Sciatic nerve (tissue), 2 donors: ENCODE measurements at regions not wholly inside any gene's neighbourhood (a gene's known extent, or its start where the extent isn't known, plus 50 kb on each side); places are given as distances from the start of the nearest gene placed in this dataset.

Experiments
- ATAC-seq: fragments of 200-7000 bp; cut with Tn5 transposase; one replicate; pipeline ENCODE4 v1.9.1; 2020; ENCODE audit warnings: mild to moderate bottlenecking, moderate library complexity
- DNase-seq: peaks from one replicate; pipeline ENCODE4 v3.0.0-alpha.2; 2020; ENCODE audit warnings: low spot score
- intact Hi-C: fragments of 100-400 bp; cut with DNase I; formaldehyde crosslinking; loops from one replicate; pipeline ENCODE4 v1.14.2; 2022
- donor health status: DM: no; HTN: no; CAD: no.
- donor health status: DM: no; HTN: no; CAD: no.

DNA sequence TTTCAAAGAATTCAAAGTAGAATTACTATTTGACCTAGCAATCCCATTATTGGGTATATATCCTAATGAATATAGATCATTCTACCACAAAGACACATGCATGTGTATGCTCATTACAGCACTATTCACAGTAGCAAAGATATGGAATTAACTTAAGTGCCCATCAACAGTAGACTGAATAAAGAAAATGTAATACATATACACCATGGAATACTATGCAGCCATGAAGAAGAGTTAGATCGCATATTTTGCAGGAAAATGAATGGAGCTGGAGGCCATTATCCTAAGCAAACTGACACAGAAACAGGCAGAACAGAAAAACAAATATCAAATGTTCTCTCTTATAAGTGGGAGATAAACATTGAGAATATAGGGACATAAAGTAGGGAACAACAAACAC lies 519.2 kb upstream of the REG3G start:
- no peak for DNase-seq
- ATAC-seq, result no peak
- intact Hi-C loops, result no loop called here

DNA sequence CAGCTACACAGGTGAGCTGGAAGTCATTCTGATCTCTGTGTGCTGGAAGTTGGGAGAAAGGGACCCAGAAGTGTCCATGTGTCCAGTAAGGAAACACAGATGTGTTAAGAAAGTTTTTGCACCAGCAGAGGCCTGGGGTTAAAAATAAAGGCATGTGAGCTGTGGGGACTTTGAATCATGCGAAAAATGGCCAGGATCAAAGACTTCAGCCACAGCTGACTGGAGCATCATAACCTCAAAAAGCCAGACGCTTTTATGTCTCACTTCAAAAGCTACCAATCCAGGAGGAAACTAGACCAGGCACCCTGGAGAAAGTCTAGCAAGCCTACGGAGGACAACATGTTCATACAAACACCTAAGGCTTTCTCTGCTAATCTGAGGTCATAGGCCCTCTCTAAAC lies 503.6 kb upstream of the REG3G start:
- ATAC-seq, result no peak
- intact Hi-C loops, result no loop called here
- DNase-seq, result no peak

DNA sequence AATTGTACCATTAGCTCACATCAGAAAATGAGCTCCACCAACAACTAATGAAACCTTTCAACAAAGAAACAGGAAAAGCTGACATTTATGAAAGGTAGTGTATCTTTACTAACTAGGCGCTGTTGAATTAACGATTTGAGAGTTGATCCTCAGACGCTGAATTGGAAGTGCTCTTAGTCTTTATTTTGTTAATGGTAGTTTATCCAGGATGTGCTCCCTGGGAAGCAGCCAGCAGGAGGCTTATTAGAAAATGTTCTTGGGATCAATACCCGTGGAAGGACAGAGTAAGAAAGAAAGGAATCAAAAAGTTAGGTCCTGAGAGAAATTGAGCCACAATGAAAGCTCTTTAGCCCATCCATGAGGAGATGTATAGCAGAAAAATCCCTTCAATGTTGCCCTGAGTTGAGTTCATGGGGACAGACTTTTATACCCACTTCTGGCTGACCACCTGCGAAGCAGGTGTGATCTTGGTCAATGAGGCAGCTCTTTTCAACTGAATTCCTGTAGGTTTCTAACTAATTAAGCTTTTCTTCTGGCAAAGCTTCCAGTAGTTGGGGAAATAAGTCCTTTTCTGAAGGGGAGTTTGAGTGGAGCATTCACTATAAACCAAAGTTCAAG lies 492.6 kb upstream of the REG3G start:
- intact Hi-C loops, result no loop called here
- no peak for ATAC-seq
- no peak for DNase-seq

DNA sequence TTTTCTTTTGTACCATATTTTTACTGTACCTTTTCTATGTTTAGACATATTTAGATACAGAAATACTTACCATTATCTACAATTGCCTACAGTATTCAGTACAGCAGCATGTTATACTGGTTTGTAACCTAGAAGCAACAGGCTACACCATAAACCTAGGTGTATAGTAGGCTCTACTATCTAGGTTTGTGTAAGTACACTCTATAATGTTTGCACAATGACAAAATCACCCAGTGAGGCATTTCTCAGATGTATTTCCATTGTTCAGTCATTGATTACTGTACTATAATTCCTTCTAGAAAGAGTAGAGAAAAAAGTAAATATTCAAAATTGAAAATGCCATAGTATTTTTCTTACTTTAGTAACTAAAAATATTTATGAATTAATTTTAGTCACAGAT lies 490.1 kb upstream of the REG3G start:
- DNase-seq (no peak), ATAC-seq (no peak)
- intact Hi-C loops, result no loop called here

DNA sequence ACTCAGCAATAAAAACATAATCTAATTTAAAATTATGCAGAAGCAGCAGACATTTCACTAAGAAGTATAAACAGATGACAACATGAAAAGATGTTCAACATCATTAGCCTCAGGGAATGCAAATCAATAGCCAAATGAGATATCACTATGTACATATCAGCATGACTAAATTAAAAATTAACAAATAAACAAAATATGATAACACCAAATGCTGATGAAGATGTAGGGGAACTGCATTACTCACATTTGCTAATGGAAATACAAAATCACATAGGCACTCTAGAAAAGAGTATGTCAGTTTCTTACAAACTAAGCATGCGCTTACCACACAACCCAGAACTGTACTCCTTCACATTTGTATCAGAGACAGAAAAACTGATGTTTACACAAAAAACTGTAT lies 487.2 kb upstream of the REG3G start:
- no peak for DNase-seq
- no peak for ATAC-seq
- intact Hi-C loops, result no loop called here

DNA sequence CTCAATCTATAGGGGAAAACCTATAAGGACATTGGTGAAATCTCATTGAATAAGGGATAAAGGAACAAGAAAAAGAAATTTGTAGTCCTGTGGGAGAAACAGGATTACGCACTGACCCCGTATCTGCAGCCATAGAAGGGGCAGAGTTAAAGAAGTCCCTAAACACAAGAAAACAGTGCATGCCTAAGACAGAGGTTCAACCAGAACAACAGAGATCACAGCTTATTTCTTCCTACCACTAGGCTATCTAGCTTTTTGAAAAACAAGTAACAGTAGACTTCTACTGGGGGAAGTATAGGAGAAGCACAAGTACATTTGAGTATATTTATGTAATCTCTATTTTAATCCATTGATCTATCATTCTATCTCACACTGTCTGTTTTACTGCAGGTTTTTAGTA lies 485.2 kb upstream of the REG3G start:
- intact Hi-C loops, result no loop called here
- no peak for ATAC-seq
- no peak for DNase-seq

DNA sequence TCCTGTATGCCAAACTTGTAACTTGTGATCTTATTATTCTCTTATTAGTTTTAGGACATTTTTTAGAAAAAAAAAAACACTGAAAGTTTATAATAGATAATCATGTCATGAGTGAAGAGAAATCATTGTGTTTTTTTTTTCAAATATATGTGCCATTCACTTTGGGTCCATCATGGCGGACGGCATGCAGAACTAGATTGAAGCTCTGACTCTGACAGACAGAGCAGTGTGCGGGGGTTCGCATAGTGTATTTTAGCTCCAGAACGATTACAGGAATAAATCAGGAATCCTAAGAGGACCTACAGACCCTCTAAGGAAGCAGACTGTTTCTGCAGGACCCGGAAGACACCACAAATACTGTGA lies 484.4 kb upstream of the REG3G start:
- ATAC-seq, result no peak
- intact Hi-C loops, result no loop called here
- no peak for DNase-seq

DNA sequence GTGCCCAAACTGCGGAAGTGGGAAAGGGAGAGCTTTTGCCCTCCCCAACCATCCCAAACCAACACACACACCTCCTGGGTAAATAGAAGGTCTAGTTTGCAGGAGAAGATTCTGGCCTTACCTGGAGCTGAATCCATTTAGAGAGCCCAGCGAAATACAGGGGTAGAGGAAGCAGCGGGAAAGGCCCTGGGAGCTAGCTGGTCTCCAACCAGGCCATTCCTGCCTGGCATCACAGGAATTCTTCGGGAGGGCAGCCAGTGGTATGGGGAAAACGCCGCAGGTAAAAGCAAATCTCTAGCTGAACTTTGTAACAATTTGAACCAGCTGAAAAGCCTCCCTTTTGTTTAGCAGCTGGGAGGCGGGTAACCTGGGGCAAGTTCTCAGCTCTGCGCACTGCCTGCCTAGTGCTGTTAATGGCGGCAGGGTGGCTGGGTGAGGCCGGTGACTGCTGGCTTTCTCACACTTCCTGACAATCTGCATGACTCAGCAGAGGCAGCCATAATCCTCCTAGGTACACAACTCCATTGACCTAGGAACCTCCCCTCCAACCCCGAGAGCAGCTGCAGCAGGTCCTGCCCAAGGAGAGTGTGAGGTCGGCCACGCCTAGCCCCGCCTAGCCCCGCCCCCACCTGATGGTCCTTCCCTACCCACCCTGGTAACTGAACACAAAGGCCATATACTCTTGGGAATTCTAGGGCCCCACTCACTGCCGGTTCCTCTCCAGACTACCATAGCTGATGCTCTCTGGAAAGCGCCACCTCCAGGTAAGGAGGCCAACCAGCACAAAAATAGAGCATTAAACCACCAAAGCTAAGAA lies 483.8 kb upstream of the REG3G start:
- intact Hi-C loops, result no loop called here
- ATAC-seq, result no peak

DNA sequence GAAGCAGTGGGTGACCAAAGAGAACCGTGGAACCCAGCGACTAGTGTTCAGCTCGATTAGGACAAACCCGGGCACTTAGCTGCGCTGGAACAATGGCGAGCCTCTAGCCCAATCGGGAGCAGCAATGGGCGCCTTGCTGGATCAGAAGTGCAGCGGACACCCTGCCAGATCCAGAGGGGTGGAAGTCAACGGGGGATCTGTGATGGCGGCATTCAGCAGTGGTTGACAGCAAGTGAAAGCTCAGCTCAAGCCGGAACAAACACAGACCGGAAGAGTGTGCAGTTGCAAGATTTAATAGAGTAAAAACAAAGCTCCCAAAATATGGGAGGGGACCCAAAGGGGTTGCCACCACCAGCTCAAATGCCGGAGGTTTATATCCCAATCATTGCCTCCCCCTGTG lies 478.7 kb upstream of the REG3G start:
- intact Hi-C loops, result no loop called here
- no peak for DNase-seq
- no peak for ATAC-seq

More for the DNA sequence above, 483.8 kb upstream of the REG3G start:
- DNase-seq, result no peak

DNA sequence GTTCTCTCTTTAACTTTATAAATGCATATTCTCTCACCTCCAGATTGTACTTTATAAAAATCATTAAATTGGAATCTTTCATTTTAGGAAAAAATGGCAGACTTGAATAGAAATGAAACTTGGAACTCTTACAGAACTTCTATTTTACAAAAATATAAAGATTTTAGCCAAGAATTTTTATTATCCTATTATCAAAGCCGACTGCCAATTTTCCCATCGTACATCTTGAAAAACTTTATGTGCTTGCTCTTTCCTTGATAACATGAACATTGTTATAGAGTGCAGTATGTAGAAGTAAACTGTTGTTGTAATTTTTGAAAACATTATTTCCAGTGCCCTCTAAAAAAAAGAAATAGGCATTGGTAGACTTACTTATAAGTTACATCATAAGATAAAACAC lies 475.7 kb upstream of the REG3G start:
- no peak for ATAC-seq
- DNase-seq, result no peak
- intact Hi-C loops, result no loop called here

DNA sequence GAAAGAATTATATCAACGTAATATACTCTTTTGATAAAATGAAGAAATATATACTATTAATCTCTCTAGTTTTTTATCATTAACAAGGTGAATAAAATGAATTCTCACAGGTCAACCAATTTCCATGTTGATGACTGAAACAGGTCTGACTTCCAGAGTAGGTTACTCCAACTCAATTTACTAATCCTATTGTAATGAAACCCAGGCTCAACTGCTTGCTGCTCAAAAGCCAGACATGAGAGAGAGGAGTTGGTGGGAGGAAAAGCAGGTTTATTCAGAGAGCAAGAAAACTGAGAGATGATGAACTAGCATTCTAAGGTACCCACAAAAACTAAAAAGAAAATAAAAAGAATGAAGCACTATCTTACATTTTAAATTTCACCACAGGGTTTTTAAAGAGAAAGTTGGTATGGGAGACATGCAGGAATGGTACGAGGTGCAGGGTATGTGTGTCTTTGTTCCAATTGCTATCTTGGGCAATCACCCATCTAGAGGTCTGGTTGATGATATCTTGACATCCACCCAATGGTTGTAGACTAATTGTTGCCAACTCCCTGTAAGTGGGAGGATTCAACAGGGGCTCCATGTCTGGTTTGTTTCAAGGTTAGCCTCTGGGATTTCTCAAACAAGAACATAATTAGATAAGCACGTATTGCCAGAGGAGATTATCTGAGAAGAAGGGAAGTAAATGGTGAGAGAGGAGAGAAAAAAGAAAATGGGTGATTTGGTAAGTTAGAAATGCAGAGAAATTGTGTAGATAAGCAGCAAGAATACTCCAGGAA lies 471.4 kb upstream of the REG3G start:
- ATAC-seq (no peak), DNase-seq (no peak)
- intact Hi-C loops, result no loop called here

DNA sequence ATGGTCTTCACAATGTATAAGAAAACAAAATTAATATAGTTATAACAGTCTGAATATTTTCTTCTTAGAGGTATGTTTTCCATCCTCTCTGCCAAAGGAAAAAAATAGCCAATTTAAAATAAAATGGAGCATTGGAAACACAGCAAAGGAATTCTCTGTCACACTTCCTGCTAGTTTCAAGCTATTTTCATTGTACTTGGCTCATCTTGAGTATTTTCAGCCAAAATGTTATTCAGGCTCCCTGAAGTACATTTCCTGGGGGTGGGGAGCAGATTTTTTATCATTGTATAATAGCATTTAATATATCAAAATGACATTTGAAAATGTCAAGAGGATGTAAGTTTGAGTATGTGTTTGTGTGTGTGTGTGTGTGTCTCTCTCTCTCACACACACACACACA lies 463.6 kb upstream of the REG3G start:
- ATAC-seq (no peak), DNase-seq (no peak)

DNA sequence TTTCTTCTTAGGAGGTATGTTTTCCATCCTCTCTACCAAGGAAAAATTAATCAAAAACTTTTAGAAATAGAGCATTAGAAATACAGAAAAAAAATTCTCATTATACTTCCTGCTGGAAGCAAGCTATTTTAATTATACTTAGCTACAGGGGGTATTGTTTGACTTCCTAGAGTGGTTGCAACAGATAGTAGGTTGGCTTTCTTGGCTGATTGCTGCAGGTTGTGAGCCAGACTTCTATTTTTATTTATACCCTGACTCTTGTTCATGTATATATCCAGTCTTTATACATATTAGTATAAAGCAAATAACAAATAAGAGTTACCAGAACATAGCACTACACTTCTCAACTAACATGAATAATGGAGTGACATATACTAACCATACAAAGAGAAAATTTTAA lies 460.8 kb upstream of the REG3G start:
- ATAC-seq, result no peak

More for the DNA sequence above, 463.6 kb upstream of the REG3G start:
- intact Hi-C loops, result no loop called here

DNA sequence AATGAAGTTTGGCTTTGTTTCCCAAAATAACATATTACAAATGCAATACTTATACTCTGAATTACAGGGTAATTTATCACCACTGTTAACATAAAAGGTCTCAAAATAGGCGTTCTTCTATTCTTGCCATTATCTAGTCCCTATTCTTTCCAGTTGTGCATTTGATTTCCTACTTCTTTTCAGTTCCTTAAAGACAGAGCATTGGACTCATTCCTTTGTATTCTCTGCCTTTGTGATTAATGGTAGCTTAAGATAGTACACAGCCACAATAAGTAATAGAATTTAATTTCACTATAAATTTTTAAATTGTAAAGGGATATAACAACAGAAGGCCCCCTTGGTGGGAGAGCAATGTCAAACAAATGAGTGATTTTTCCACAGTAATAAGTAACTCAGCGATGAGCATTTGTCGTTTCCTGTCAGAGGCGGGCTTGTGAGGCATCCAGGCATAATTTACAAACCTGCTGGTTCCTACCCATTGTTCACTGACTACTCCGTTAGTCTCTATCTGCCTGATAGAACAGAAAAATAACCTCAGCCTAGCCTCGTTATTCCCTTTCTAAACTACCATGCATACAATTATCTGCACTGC lies 456.6 kb upstream of the REG3G start:
- intact Hi-C loops, result no loop called here
- no peak for ATAC-seq

More for the DNA sequence above, 460.8 kb upstream of the REG3G start:
- no peak for DNase-seq
- intact Hi-C loops, result no loop called here

DNA sequence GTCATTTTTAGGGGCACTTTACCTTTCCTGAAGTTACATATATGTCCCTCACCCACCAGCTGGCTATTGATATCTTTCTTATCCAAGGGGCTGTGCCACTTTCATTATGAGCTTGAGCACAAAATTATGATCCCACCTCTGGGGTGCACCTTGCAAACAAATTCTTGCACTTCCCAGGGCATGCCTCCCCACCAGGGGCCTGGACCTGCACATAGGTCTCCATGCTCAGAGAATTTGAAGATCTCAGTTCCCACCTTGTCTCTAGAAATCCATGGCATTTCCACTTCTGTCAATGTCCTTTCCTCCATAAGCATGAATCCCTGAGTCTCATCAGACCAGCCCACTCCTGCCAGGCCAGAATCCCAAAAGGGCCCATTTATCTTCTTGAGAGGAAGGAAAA lies 449.1 kb upstream of the REG3G start:
- DNase-seq (no peak), ATAC-seq (no peak)
- intact Hi-C loops, result no loop called here

More for the DNA sequence above, 456.6 kb upstream of the REG3G start:
- DNase-seq, result no peak

DNA sequence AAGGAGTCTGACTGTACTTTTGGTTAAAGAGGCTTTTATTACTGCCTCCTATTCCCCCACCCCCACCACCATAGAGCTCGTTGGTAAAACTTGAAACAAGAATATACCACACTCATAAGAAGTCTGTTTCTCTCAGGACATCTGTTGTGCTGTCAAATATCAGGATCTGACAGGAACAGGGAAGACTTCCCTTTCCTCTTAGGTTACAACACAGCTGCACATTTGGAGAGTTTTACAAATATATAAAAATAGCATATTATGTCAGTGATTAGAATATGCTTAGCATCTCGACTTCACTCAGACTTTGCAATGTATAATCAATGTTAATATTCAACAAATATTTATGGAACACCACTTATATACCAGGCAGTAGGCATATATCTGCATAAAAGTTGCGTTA lies 439.6 kb upstream of the REG3G start:
- intact Hi-C loops, result no loop called here

DNA sequence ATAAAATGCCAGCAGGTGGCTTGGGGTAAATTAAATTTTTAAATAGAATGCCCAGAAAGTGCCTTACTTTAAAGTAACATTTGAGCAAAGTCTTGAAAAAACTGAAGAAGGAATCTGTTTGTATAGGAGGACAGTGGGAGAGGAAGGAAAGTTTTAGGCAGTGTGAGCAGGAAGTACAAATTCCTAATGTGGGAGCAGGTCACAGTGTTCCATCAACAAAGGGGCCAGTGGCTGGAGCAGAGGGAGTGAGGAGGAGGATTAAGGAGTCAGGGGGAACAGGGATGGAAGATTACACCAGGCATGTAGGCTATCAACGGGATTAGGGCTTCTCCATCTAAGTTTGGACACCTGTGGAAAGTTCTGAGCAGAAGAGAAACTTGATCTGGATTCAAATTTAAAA lies 439.2 kb upstream of the REG3G start:
- no peak for DNase-seq

More for the DNA sequence above, 439.6 kb upstream of the REG3G start:
- ATAC-seq (no peak), DNase-seq (no peak)

DNA sequence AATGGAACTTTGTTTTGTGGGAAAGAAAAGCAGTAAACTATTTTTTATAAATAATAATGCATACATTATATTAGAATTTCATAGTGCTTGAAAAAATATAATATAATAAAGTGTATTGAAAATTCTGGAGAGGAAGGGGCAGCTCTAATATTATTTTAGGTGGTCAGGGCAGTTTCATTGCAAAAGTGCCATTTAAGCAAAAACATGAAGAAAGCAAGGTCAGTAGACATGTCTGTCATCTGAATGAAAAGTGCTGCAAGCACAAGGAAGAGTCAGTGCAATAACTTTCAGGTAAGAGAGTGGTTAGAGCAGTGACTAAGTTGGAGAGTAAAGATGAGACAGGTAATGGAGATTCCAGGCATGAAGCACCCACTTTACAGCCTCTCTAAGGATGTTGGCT lies 435.6 kb upstream of the REG3G start:
- ATAC-seq (no peak), DNase-seq (no peak)
- intact Hi-C loops, result no loop called here

More for the DNA sequence above, 439.2 kb upstream of the REG3G start:
- intact Hi-C loops, result no loop called here
- ATAC-seq, result no peak

DNA sequence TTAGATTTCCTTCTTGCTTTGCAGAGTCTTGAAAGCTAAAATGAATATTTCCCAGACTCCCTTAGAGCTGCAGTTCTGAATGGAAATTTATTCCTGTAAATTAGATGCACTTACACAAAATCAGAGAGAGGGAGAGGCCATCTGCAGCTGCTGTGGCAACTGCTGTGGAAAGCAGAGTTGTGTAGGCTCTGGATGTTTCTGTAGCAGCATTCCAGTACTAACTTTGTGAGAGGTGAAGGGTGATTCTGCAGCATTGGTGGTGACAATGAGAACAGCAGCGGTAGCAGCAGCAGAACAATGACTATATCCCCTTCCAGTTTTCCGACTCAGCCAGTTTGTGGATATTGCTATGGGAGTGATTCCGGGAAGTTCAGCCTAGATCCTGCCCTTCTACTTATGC lies 433.0 kb upstream of the REG3G start:
- ATAC-seq, result no peak
- intact Hi-C loops, result no loop called here

DNA sequence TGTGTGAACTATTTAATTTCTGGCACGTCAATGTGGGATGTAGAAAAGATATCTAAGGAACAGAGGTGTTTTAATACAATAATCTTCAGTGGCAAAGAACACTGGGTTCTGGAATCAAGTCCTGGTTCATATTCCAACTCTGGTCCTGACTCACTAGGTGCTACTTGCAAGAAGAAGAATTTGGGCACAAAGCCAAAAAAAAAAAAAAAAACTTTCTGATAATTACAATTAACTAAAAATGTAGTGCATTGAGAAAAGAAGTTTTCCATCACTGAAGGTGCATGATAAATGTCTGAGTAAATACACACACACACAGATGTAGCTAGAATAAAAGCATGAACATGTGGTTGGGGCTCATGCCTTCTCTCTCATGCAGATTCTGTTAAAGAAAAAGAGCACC lies 424.4 kb upstream of the REG3G start:
- ATAC-seq, result no peak
- no peak for DNase-seq
- intact Hi-C loops, result no loop called here

More for the DNA sequence above, 433.0 kb upstream of the REG3G start:
- no peak for DNase-seq
